ENCODE measurements at regions not wholly inside any gene's neighbourhood (a gene's known extent, or its start where the extent isn't known, plus 50 kb on each side); places are given as distances from the start of the nearest gene placed in this dataset.

DNA sequence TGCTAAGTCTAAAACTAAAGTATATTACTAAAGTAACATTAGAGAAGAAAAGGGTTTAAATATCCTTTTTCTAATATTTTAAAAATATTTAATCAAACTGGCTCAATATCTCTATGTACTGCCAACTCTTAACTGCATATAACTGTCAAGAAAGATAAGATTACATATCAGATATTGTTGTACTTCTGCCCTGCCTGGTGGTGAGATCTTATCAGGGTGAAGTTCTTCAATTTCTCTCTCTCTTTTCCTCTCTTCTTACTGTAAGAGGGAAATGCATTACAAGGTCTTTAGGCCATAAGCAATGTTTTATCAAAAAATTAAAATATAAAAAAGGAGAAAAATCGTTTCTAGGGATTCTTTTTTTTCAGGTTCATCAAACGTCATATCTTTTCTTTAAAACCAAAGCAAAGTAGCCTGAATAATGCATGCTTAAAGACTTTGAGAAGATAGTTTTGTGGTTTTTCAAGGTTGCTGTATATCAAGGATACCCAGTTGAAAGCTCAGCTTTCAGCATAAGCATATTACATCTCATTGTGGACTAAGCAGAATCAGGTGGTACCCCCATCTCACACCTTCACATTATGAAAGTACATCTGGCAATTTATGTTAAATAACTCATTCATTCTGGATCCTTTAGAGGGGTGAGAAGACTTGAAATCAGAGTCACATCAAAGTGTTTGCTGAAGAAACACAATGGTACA is 1625.7 kb upstream of the SLC10A2 start:
- DNase-seq (ENCODE audit: extremely low read depth, insufficient read length): no peak
- Histone ChIP-seq H3K36me3 (ENCODE audit: control insufficient read depth, insufficient read depth, low read length) (no peaks in the 10 kb centered on the region), H3K4me3 (replicated peaks; ENCODE audit: low read depth, low read length) (no peak overlapping the region), H3K27me3 (replicated peaks; ENCODE audit: control insufficient read depth, insufficient read depth, low read length) (no peaks in the 10 kb centered on the region)
- TF ChIP-seq, protein P1, sequence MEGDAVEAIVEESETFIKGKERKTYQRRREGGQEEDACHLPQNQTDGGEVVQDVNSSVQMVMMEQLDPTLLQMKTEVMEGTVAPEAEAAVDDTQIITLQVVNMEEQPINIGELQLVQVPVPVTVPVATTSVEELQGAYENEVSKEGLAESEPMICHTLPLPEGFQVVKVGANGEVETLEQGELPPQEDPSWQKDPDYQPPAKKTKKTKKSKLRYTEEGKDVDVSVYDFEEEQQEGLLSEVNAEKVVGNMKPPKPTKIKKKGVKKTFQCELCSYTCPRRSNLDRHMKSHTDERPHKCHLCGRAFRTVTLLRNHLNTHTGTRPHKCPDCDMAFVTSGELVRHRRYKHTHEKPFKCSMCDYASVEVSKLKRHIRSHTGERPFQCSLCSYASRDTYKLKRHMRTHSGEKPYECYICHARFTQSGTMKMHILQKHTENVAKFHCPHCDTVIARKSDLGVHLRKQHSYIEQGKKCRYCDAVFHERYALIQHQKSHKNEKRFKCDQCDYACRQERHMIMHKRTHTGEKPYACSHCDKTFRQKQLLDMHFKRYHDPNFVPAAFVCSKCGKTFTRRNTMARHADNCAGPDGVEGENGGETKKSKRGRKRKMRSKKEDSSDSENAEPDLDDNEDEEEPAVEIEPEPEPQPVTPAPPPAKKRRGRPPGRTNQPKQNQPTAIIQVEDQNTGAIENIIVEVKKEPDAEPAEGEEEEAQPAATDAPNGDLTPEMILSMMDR (IDR thresholded peaks at IDR 0.05; ENCODE audit: insufficient read depth, low read length, poor library complexity, severe bottlenecking): no peak

- H3K4me3 ChIP-seq (replicated peaks; ENCODE audit: low read depth, low read length): no peak overlapping the region
- TF ChIP-seq, protein P1 (IDR thresholded peaks at IDR 0.05; ENCODE audit: insufficient read depth, low read length, poor library complexity, severe bottlenecking): no peak
- DNase-seq (ENCODE audit: extremely low read depth, insufficient read length): no peak
- H3K27me3 ChIP-seq (replicated peaks; ENCODE audit: control insufficient read depth, insufficient read depth, low read length): no peaks in the 10 kb centered on the region
- no peaks in the 10 kb centered on the region for H3K36me3 ChIP-seq (ENCODE audit: control insufficient read depth, insufficient read depth, low read length)
Observed at GRCh38 chr13:104686484-104686883, 1620.3 kb upstream of the SLC10A2 start.

GRCh38 chr13:104683789-104684188 is 1617.6 kb upstream of the SLC10A2 start:
- DNase-seq (ENCODE audit: extremely low read depth, insufficient read length): no peak
- H3K36me3 ChIP-seq (ENCODE audit: control insufficient read depth, insufficient read depth, low read length): no peaks in the 10 kb centered on the region
- H3K27me3 ChIP-seq (replicated peaks; ENCODE audit: control insufficient read depth, insufficient read depth, low read length): no peaks in the 10 kb centered on the region
- TF ChIP-seq, protein P1 (IDR thresholded peaks at IDR 0.05; ENCODE audit: insufficient read depth, low read length, poor library complexity, severe bottlenecking): no peak
- H3K4me3 ChIP-seq (replicated peaks; ENCODE audit: low read depth, low read length): no peak overlapping the region

GRCh38 chr13:104678161-104678560 is 1611.9 kb upstream of the SLC10A2 start:
- no peaks in the 10 kb centered on the region for H3K27me3 ChIP-seq (replicated peaks; ENCODE audit: control insufficient read depth, insufficient read depth, low read length)
- TF ChIP-seq, protein P1 (IDR thresholded peaks at IDR 0.05; ENCODE audit: insufficient read depth, low read length, poor library complexity, severe bottlenecking): no peak
- DNase-seq (ENCODE audit: extremely low read depth, insufficient read length): no peak
- no peaks in the 10 kb centered on the region for H3K36me3 ChIP-seq (ENCODE audit: control insufficient read depth, insufficient read depth, low read length)
- H3K4me3 ChIP-seq (replicated peaks; ENCODE audit: low read depth, low read length): no peak overlapping the region

DNA sequence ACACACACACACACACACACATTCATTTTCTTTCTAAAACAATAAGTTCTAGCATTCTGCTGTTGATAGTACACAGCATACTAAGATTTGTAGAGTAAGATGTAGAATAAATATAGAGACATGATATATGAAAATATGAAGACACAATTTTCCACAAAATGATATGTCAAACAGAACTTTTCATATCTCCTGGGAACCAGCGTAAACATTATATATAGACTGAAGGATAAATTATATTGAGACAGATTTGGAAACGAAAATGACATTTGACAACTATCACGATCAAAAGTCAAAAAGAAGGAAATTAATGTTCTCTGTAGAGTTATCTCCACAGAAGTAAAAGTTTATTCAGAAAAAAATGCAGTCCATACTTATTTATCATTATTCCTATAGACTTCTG is 1605.7 kb upstream of the SLC10A2 start:
- DNase-seq (ENCODE audit: extremely low read depth, insufficient read length): no peak
- Histone ChIP-seq H3K4me3 (replicated peaks; ENCODE audit: low read depth, low read length) (no peak overlapping the region), H3K27me3 (replicated peaks; ENCODE audit: control insufficient read depth, insufficient read depth, low read length) (no peaks in the 10 kb centered on the region), H3K36me3 (ENCODE audit: control insufficient read depth, insufficient read depth, low read length) (no peaks in the 10 kb centered on the region)
- TF ChIP-seq, protein P1 (IDR thresholded peaks at IDR 0.05; ENCODE audit: insufficient read depth, low read length, poor library complexity, severe bottlenecking): no peak

GRCh38 chr13:104657196-104657595 is 1591.0 kb upstream of the SLC10A2 start:
- no peak for DNase-seq (ENCODE audit: extremely low read depth, insufficient read length)
- Histone ChIP-seq H3K4me3 (replicated peaks; ENCODE audit: low read depth, low read length) (no peak overlapping the region), H3K36me3 (ENCODE audit: control insufficient read depth, insufficient read depth, low read length) (no peaks in the 10 kb centered on the region), H3K27me3 (replicated peaks; ENCODE audit: control insufficient read depth, insufficient read depth, low read length) (no peaks in the 10 kb centered on the region)
- TF ChIP-seq, protein P1 (IDR thresholded peaks at IDR 0.05; ENCODE audit: insufficient read depth, low read length, poor library complexity, severe bottlenecking): no peak
